ENCODE measurements at regions not wholly inside any gene's neighbourhood (a gene's known extent, or its start where the extent isn't known, plus 50 kb on each side); places are given as distances from the start of the nearest gene placed in this dataset.
"Not testable (repeated sequence)": the region's sequence is repeated elsewhere in the genome, so short reads cannot be mapped to it uniquely, and the experiment has no call there.

- no peak for DNase-seq (ENCODE audit: low read depth, low spot score)
Measured at GRCh38 chr20:40080041-40080652, 608.9 kb downstream of the MAFB start.

- peak; percentile 96 for DNase-seq (ENCODE audit: low read depth, low spot score)
Measured at GRCh38 chr20:40073535-40074111, 615.4 kb downstream of the MAFB start.

GRCh38 chr20:40072907-40073306 lies 616.1 kb downstream of the MAFB start:
- DNase-seq (ENCODE audit: low read depth, low spot score) = no peak

GRCh38 chr20:40056171-40056570 lies 632.9 kb downstream of the MAFB start:
- no peak for DNase-seq (ENCODE audit: low read depth, low spot score)

- DNase-seq (ENCODE audit: low read depth, low spot score) = no peak
Measured at GRCh38 chr20:40055711-40056110, 633.3 kb downstream of the MAFB start.

- no peak for DNase-seq (ENCODE audit: low read depth, low spot score)
Measured at GRCh38 chr20:40054311-40054710, 634.7 kb downstream of the MAFB start.

- no peak for DNase-seq (ENCODE audit: low read depth, low spot score)
Measured at GRCh38 chr20:40050596-40050995, 638.4 kb downstream of the MAFB start.

- DNase-seq (ENCODE audit: low read depth, low spot score) = no peak
Measured at GRCh38 chr20:40049854-40050253, 639.2 kb downstream of the MAFB start.

GRCh38 chr20:40046703-40047102 lies 642.3 kb downstream of the MAFB start:
- DNase-seq (ENCODE audit: low read depth, low spot score) = no peak

GRCh38 chr20:40037511-40037910 lies 651.5 kb downstream of the MAFB start:
- DNase-seq (ENCODE audit: low read depth, low spot score) = no peak

- DNase-seq (ENCODE audit: low read depth, low spot score) = no peak
Measured at GRCh38 chr20:40029589-40029988, 659.4 kb downstream of the MAFB start.

- DNase-seq (ENCODE audit: low read depth, low spot score) = no peak
Measured at GRCh38 chr20:40019510-40019909, 669.5 kb downstream of the MAFB start.

- DNase-seq (ENCODE audit: low read depth, low spot score) = no peak
Measured at GRCh38 chr20:40017765-40018164, 671.3 kb downstream of the MAFB start.

- DNase-seq (ENCODE audit: low read depth, low spot score) = no peak
Measured at GRCh38 chr20:40016890-40017289, 672.1 kb downstream of the MAFB start.

GRCh38 chr20:40016392-40016791 lies 672.6 kb downstream of the MAFB start:
- no peak for DNase-seq (ENCODE audit: low read depth, low spot score)

GRCh38 chr20:40012026-40012425 lies 677.0 kb downstream of the MAFB start:
- not testable (repeated sequence) for DNase-seq (ENCODE audit: low read depth, low spot score)

- no peak for DNase-seq (ENCODE audit: low read depth, low spot score)
Measured at GRCh38 chr20:40010483-40010882, 678.6 kb downstream of the MAFB start.

GRCh38 chr20:40009542-40009941 lies 679.5 kb downstream of the MAFB start:
- DNase-seq (ENCODE audit: low read depth, low spot score) = no peak

GRCh38 chr20:40008177-40008576 lies 680.9 kb downstream of the MAFB start:
- no peak for DNase-seq (ENCODE audit: low read depth, low spot score)

GRCh38 chr20:40006168-40006860 lies 682.7 kb downstream of the MAFB start:
- no peak for DNase-seq (ENCODE audit: low read depth, low spot score)

- DNase-seq (ENCODE audit: low read depth, low spot score) = not testable (repeated sequence)
Measured at GRCh38 chr20:40004092-40004491, 684.9 kb downstream of the MAFB start.

GRCh38 chr20:39993742-39994141 lies 695.3 kb downstream of the MAFB start:
- no peak for DNase-seq (ENCODE audit: low read depth, low spot score)

GRCh38 chr20:39990692-39991091 lies 698.3 kb downstream of the MAFB start:
- no peak for DNase-seq (ENCODE audit: low read depth, low spot score)
